Type B pancreatic cell (in vitro differentiated cells): ENCODE measurements at regions not wholly inside any gene's neighbourhood (a gene's known extent, or its start where the extent isn't known, plus 50 kb on each side); places are given as distances from the start of the nearest gene placed in this dataset.

Source experiments
- DNase-seq: peaks from one replicate; pipeline ENCODE4 v3.0.0; 2021; ENCODE audit warnings: mixed read lengths; ENCODE audit not compliant: unreplicated experiment; ENCODE audit errors: extremely low spot score
- H3K27ac Mint-ChIP-seq: 2 replicates; pipeline ENCODE4 v1.8.0; 2021; ENCODE audit warnings: mild to moderate bottlenecking, mixed read lengths
- H3K27me3 Mint-ChIP-seq: 2 replicates; pipeline ENCODE4 v1.8.0; 2021; ENCODE audit warnings: mixed read lengths
- H3K36me3 Mint-ChIP-seq: 2 replicates; pipeline ENCODE4 v1.8.0; 2021; ENCODE audit warnings: mixed read lengths
- H3K4me1 Mint-ChIP-seq: one replicate; pipeline ENCODE4 v1.8.0; 2021; ENCODE audit warnings: mixed read lengths; ENCODE audit not compliant: unreplicated experiment
- H3K4me3 Mint-ChIP-seq: 2 replicates; pipeline ENCODE4 v1.8.0; 2021; ENCODE audit warnings: mild to moderate bottlenecking, mixed read lengths
- H3K9me3 Mint-ChIP-seq: 2 replicates; pipeline ENCODE4 v1.8.0; 2021; ENCODE audit warnings: mixed read lengths
- TF ChIP-seq, protein P1 (sequence below): fragments of 200-600 bp; sonication (generic); conservative IDR thresholded peaks from 2 replicates; pipeline ENCODE4 v1.5.0; 2021; ENCODE audit warnings: antibody characterized with exemption, mild to moderate bottlenecking

DNA sequence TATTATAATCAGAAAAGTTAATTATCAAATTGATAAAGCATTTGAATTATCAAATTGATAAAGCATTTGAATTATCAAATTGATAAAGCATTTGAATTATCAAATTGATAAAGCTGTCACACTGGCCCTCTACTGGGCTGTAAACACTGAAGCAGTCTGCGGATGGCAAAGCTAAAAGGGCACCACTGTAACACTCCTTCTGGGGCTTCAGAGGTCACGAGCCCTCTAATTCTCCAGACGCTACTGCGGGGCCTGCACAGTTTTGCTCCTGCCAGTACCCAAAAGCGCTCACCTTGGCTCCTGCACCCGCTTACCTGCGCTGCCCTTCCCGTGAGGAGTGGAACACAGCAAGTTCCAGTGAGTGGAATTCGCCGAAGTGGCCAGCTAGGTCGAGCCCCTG is 409.0 kb upstream of the KCNMB2 start:
- no peaks in the 10 kb centered on the region for H3K36me3 Mint-ChIP-seq
- peaks cover 5% of the 10 kb centered on the region for H3K4me1 Mint-ChIP-seq
- no peak for DNase-seq
- no peak overlapping the region for H3K4me3 Mint-ChIP-seq
- TF ChIP-seq, protein P1, sequence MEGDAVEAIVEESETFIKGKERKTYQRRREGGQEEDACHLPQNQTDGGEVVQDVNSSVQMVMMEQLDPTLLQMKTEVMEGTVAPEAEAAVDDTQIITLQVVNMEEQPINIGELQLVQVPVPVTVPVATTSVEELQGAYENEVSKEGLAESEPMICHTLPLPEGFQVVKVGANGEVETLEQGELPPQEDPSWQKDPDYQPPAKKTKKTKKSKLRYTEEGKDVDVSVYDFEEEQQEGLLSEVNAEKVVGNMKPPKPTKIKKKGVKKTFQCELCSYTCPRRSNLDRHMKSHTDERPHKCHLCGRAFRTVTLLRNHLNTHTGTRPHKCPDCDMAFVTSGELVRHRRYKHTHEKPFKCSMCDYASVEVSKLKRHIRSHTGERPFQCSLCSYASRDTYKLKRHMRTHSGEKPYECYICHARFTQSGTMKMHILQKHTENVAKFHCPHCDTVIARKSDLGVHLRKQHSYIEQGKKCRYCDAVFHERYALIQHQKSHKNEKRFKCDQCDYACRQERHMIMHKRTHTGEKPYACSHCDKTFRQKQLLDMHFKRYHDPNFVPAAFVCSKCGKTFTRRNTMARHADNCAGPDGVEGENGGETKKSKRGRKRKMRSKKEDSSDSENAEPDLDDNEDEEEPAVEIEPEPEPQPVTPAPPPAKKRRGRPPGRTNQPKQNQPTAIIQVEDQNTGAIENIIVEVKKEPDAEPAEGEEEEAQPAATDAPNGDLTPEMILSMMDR: no peak
- no peak overlapping the region for H3K27ac Mint-ChIP-seq
- no peaks in the 10 kb centered on the region for H3K9me3 Mint-ChIP-seq
- no peaks in the 10 kb centered on the region for H3K27me3 Mint-ChIP-seq

DNA sequence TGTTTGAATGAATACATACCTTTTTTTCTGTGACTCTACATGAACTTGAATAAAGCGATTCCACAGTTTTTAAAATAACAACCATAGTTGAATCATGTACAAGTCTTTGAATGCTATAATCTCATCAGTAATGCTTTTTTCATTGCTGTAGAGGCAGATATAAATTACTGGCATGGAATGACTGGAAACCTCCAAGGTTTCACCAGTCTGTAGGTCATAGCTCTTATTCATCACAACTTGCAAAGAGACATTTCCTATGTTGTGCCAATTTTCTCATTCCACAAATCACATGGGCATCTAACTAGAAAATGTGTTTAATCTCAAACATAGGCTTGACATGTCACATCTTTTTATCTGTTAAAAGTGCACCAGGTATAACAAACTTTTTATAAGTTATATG is 407.1 kb upstream of the KCNMB2 start:
- H3K36me3 Mint-ChIP-seq: no peaks in the 10 kb centered on the region
- no peaks in the 10 kb centered on the region for H3K4me1 Mint-ChIP-seq
- DNase-seq: no peak
- no peaks in the 10 kb centered on the region for H3K27me3 Mint-ChIP-seq
- no peak overlapping the region for H3K4me3 Mint-ChIP-seq
- no peak overlapping the region for H3K27ac Mint-ChIP-seq
- no peaks in the 10 kb centered on the region for H3K9me3 Mint-ChIP-seq
- TF ChIP-seq, protein P1: no peak

DNA sequence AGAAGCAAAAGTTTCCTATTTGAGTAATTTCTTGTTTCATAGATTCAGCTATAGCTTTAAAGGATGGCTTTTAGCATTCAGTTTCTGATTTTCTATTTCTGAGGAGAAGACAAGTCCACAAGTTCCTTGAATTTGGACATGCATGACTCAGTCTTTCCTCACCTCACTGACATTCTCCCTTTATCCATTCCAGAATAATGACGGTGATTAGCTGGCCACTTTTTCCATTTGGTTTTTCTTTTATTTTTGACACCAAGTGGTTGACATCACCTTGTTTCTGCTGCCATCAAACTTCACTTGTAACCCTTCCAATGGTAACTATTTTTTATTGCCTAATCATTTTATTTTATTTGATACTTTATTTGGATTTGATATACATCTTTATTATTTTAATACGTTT is 404.4 kb upstream of the KCNMB2 start:
- H3K4me3 Mint-ChIP-seq: no peak overlapping the region

DNA sequence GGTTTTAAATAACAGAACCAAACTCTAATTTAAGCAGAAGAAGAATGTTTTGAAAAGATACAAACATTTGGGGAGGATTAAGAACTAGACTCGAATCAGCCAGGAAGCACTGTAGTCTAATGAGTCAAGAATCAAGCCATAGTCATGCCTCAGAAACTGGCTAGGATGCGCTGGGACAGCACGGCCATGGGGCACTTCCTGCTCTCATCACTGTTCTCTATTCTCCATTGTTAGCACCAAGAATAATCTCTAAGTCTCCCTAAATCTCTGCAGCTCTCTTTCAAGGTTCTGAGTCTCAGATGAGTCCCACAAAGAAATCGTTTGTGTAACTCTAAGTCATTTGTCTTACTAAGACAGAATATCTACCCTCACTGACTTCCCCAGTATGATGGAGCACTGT is 399.0 kb upstream of the KCNMB2 start:
- H3K27ac Mint-ChIP-seq: no peak overlapping the region

More for the DNA sequence above, 404.4 kb upstream of the KCNMB2 start:
- Mint-ChIP-seq H3K27me3 (no peaks in the 10 kb centered on the region), H3K27ac (no peak overlapping the region), H3K9me3 (no peaks in the 10 kb centered on the region), H3K4me1 (no peaks in the 10 kb centered on the region), H3K36me3 (no peaks in the 10 kb centered on the region)
- TF ChIP-seq, protein P1: no peak
- no peak for DNase-seq

DNA sequence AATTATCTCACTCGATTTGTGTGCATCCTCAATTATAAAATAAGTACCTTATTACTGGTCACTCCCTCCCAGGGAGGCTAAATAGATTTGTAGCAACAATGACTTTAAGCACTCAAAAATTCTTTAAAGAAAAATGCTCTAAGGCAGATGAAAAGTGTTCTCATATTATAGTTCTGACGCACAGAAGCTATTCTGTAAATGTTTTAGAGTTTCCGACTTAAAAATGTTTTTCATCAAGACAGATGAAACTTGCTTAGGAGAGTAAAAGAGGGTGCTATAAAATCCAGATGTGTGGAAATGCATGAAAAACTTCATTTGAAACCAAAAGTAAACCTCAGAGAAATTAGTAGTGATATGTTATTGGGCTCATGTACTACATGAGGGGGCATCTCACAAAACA is 398.4 kb upstream of the KCNMB2 start:
- DNase-seq: no peak
- Mint-ChIP-seq H3K36me3 (no peaks in the 10 kb centered on the region), H3K27ac (no peak overlapping the region), H3K9me3 (peaks cover 7% of the 10 kb centered on the region), H3K4me1 (peaks cover 11% of the 10 kb centered on the region), H3K4me3 (no peak overlapping the region), H3K27me3 (no peaks in the 10 kb centered on the region)
- TF ChIP-seq, protein P1: no peak

More for the DNA sequence above, 399.0 kb upstream of the KCNMB2 start:
- TF ChIP-seq, protein P1: no peak
- Mint-ChIP-seq H3K4me1 (peaks cover 11% of the 10 kb centered on the region), H3K27me3 (no peaks in the 10 kb centered on the region), H3K9me3 (peaks cover 7% of the 10 kb centered on the region), H3K4me3 (no peak overlapping the region), H3K36me3 (no peaks in the 10 kb centered on the region)
- DNase-seq: no peak

DNA sequence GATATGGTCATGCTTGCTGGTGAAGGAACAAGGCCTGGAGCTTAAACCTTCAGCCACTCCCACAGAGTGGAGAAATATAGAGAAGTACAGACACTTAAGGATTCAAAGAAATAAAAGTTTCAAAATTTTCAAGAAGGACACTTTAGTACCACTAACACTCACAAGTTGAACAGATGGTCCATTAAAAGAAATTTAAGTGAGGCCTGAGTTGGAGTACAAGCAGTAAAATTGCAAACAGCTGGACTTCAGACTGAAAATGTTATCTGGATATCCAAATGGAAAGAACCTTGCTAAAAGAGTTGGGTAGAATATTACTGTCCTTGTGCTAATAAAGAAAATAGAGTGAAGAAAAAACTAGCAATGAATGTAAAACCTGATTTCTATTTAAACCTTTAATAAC is 397.1 kb upstream of the KCNMB2 start:
- H3K9me3 Mint-ChIP-seq: peaks cover 7% of the 10 kb centered on the region
- H3K27ac Mint-ChIP-seq: no peak overlapping the region
- no peak for DNase-seq
- H3K4me1 Mint-ChIP-seq: peaks cover 11% of the 10 kb centered on the region
- no peaks in the 10 kb centered on the region for H3K27me3 Mint-ChIP-seq
- no peak overlapping the region for H3K4me3 Mint-ChIP-seq
- TF ChIP-seq, protein P1: no peak
- no peaks in the 10 kb centered on the region for H3K36me3 Mint-ChIP-seq
